SK-N-SH (cell line): ENCODE measurements at regions not wholly inside any gene's neighbourhood (a gene's known extent, or its start where the extent isn't known, plus 50 kb on each side); places are given as distances from the start of the nearest gene placed in this dataset.

Experiments
- CTCF ChIA-PET: fragments of 300-600, 350-600 bp; formaldehyde crosslinking; extraction: SDS; loops from one replicate; lab custom pipeline; 2021; lab: Yijun Ruan, JAX
- POLR2A ChIA-PET: fragments of 350-600 bp; sonication (Branson Sonifier 250); formaldehyde crosslinking; extraction: SDS; loops from one replicate; lab custom pipeline; 2020; ENCODE audit warnings: antibody characterized with exemption, inconsistent platforms; lab: Yijun Ruan, JAX
- DNase-seq: peaks from one replicate; pipeline ENCODE4 v3.0.0; 2012
- H2AFZ ChIP-seq: fragments of 200-600 bp; sonication (generic); 2 replicates; pipeline ENCODE4 v1.8.1; 2016; ENCODE audit warnings: antibody characterized with exemption, mild to moderate bottlenecking, low read depth
- H3F3A ChIP-seq: fragments of 200-600 bp; sonication (generic); replicated peaks from 2 replicates; pipeline ENCODE3; 2016; ENCODE audit warnings: antibody characterized with exemption, mild to moderate bottlenecking; ENCODE audit not compliant: insufficient read depth
- H3K27ac ChIP-seq, 2 experiments: fragments of 200-500 bp in 1 of 2; fragments of 200-600 bp in 1 of 2; sonication (Bioruptor generic) in 1 of 2; sonication (generic), shearing (Covaris generic) in 1 of 2; 2 replicates each; pipeline versions ENCODE4 v1.5.1 to v1.6.1; 2014 to 2016; ENCODE audit warnings: low read depth in 2 of 2, inconsistent platforms in 1 of 2, low read length in 1 of 2, mild to moderate bottlenecking in 1 of 2, mixed read lengths in 1 of 2
- H3K27me3 ChIP-seq: fragments of 200-600 bp; sonication (generic), shearing (Covaris generic); 2 replicates; pipeline ENCODE4 v1.6.1; 2016; ENCODE audit warnings: mixed run types; ENCODE audit not compliant: insufficient read depth
- H3K36me3 ChIP-seq, 2 experiments: fragments of 200-500 bp in 1 of 2; fragments of 200-600 bp in 1 of 2; sonication (Bioruptor generic) in 1 of 2; sonication (generic) in 1 of 2; replicated peaks in 1 of 2; 2 replicates each; pipeline versions ENCODE3 to v1.5.1; 2014 to 2016; ENCODE audit warnings: low read length in 1 of 2, mild to moderate bottlenecking in 1 of 2; ENCODE audit not compliant: insufficient read depth in 2 of 2, control insufficient read depth in 1 of 2
- H3K4me1 ChIP-seq, 2 experiments: fragments of 200-500 bp in 1 of 2; fragments of 200-600 bp in 1 of 2; sonication (Bioruptor generic) in 1 of 2; sonication (generic), shearing (Covaris generic) in 1 of 2; 2 replicates each; pipeline versions ENCODE4 v1.5.1 to v1.6.1; 2014 to 2016; ENCODE audit warnings: low read depth in 1 of 2, low read length in 1 of 2, mixed run types in 1 of 2; ENCODE audit not compliant: insufficient read depth in 2 of 2, control insufficient read depth in 1 of 2
- H3K4me2 ChIP-seq: fragments of 200-600 bp; sonication (generic), shearing (Covaris generic); 2 replicates; pipeline ENCODE4 v1.6.1; 2017; ENCODE audit warnings: mixed run types
- H3K4me3 ChIP-seq, 2 experiments: fragments of 200-500 bp in 1 of 2; fragments of 200-600 bp in 1 of 2; sonication (Bioruptor generic) in 1 of 2; sonication (generic), shearing (Covaris generic) in 1 of 2; 2 replicates each; pipeline versions ENCODE4 v1.5.1 to v1.8.1; 2014 to 2016; ENCODE audit warnings: low read depth in 2 of 2, inconsistent platforms in 1 of 2, low read length in 1 of 2, mild to moderate bottlenecking in 1 of 2, mixed read lengths in 1 of 2, moderate library complexity in 1 of 2
- H3K79me2 ChIP-seq: fragments of 200-600 bp; sonication (generic); 2 replicates; pipeline ENCODE4 v1.8.1; 2017; ENCODE audit warnings: mild to moderate bottlenecking; ENCODE audit not compliant: insufficient read depth
- H3K9ac ChIP-seq: fragments of 200-600 bp; sonication (generic); 2 replicates; pipeline ENCODE4 v1.6.1; 2017; ENCODE audit warnings: mixed run types
- H3K9me2 ChIP-seq: fragments of 200-600 bp; sonication (generic); 2 replicates; pipeline ENCODE4 v1.6.1; 2017; ENCODE audit warnings: mixed run types
- H3K9me3 ChIP-seq: fragments of 200-600 bp; sonication (generic); 2 replicates; pipeline ENCODE4 v1.6.1; 2017; ENCODE audit warnings: mixed run types, mild to moderate bottlenecking, moderate library complexity
- H4K20me1 ChIP-seq: fragments of 200-600 bp; sonication (generic); 2 replicates; pipeline ENCODE4 v1.6.1; 2017; ENCODE audit warnings: mild to moderate bottlenecking, mixed run types; ENCODE audit not compliant: insufficient read depth
- CHD2 ChIP-seq: fragments of 150-350 bp; IDR thresholded peaks from 2 replicates; pipeline ENCODE4 v1.6.1; 2018; ENCODE audit warnings: low read length; ENCODE audit not compliant: partially characterized antibody
- ELF1 ChIP-seq: IDR thresholded peaks from 2 replicates; pipeline ENCODE4 v1.4.0; 2012
- EZH2phosphoT487 ChIP-seq: fragments of 200-600 bp; sonication (generic); IDR thresholded peaks from 2 replicates; pipeline ENCODE4 v1.6.1; 2017; ENCODE audit warnings: low read depth, mixed run types, mild to moderate bottlenecking, antibody characterized with exemption, moderate library complexity, borderline replicate concordance
- FOSL2 ChIP-seq: IDR thresholded peaks from 2 replicates; pipeline ENCODE4 v1.4.0; 2012; ENCODE audit warnings: low read depth, mild to moderate bottlenecking, moderate library complexity, borderline replicate concordance
- GABPA ChIP-seq: IDR thresholded peaks from 2 replicates; pipeline ENCODE4 v1.4.0; 2012; ENCODE audit warnings: low read depth, mild to moderate bottlenecking
- MAX ChIP-seq: IDR thresholded peaks from 2 replicates; pipeline ENCODE4 v1.4.0; 2012; ENCODE audit warnings: low read depth
- RXRA ChIP-seq: IDR thresholded peaks from 2 replicates; pipeline ENCODE4 v1.4.0; 2012; ENCODE audit warnings: low read depth, mild to moderate bottlenecking, borderline replicate concordance
- SIN3A ChIP-seq: IDR thresholded peaks from 2 replicates; pipeline ENCODE4 v1.6.1; 2012; ENCODE audit warnings: low read depth, mild to moderate bottlenecking, low read length, moderate library complexity, borderline replicate concordance
- TCF12 ChIP-seq: IDR thresholded peaks from 2 replicates; pipeline ENCODE4 v1.4.0; 2012
- TEAD4 ChIP-seq: IDR thresholded peaks from 2 replicates; pipeline ENCODE4 v1.4.0; 2012; ENCODE audit warnings: mild to moderate bottlenecking, borderline replicate concordance; ENCODE audit not compliant: insufficient read depth
- ZBTB33 ChIP-seq: IDR thresholded peaks from 2 replicates; pipeline ENCODE4 v1.4.0; 2012; ENCODE audit warnings: low read depth, borderline replicate concordance
- WGBS: methylation state at CpG from one replicate; pipeline ENCODE4 v1.1.6; 2017; ENCODE audit warnings: low lambda C conversion rate; 5-methylcytosine and 5-hydroxymethylcytosine counted together

GRCh38 chr2:45258311-45258710 is 249.1 kb upstream of the SIX2 start:
- no peak for DNase-seq
- no peak overlapping the region for H2AFZ ChIP-seq
- POLR2A ChIA-PET = no interaction called here
- H3K9ac ChIP-seq = no peak overlapping the region
- TF ChIP-seq ZBTB33 (no peak), TCF12 (no peak), FOSL2 (no peak), EZH2phosphoT487 (no peak), CHD2 (no peak), RXRA (no peak), MAX (no peak)
- TF ChIP-seq, all 33 proteins: peak for 0
- Histone ChIP-seq H3K27ac (no peak overlapping the region), H4K20me1 (no peaks in the 10 kb centered on the region), H3K9me2 (no peaks in the 10 kb centered on the region), H3K79me2 (no peaks in the 10 kb centered on the region), H3K4me2 (no peak overlapping the region), H3K36me3 (no peaks in the 10 kb centered on the region), H3K9me3 (no peaks in the 10 kb centered on the region), H3K4me3 (no peak overlapping the region), H3K4me1 (peaks cover 10 to 43% of the 10 kb centered on the region in 2 experiments), H3F3A (no peaks in the 10 kb centered on the region), H3K27me3 (no peaks in the 10 kb centered on the region)
- CTCF ChIA-PET = interaction anchor here (1.0 to 2.1 kb wide), 3 partner anchors 27 to 277 kb away, joined by 3 to 5 read pairs (median 3); no protein-coding TSS in a partner anchor
- 87% methylated on average over 6 of the region's 7 CpGs for WGBS

- 84% methylated on average over 11 of the region's 11 CpGs for WGBS
- Histone ChIP-seq H3K9ac (no peak overlapping the region), H3K9me2 (no peaks in the 10 kb centered on the region), H3K4me2 (no peak overlapping the region), H4K20me1 (no peaks in the 10 kb centered on the region), H3K79me2 (no peaks in the 10 kb centered on the region), H3K36me3 (no peaks in the 10 kb centered on the region), H3K27me3 (no peaks in the 10 kb centered on the region), H3K4me3 (no peak overlapping the region), H2AFZ (no peak overlapping the region), H3K4me1 (peaks cover 5 to 38% of the 10 kb centered on the region in 2 experiments; a peak in 3 of 4 replicates), H3F3A (no peaks in the 10 kb centered on the region), H3K9me3 (no peaks in the 10 kb centered on the region), H3K27ac (peak overlapping the region in 1 of 2 experiments; percentile 18; a peak in 1 of 4 replicates)
- POLR2A ChIA-PET = interaction anchor here (0.6 kb wide), 1 partner anchor 285 kb away, joined by 3 read pairs; no protein-coding TSS in a partner anchor
- TF ChIP-seq GABPA (no peak), ELF1 (no peak), SIN3A (no peak), TEAD4 (no peak)
- CTCF ChIA-PET = interaction anchor here (1.0 to 1.8 kb wide), 3 partner anchors 15 to 38 kb away, joined by 3 to 5 read pairs (median 3); no protein-coding TSS in a partner anchor
- DNase-seq = no peak
Measured at GRCh38 chr2:45257820-45258219, 248.6 kb upstream of the SIX2 start.
